GM18520 (cell line): ENCODE measurements at regions not wholly inside any gene's neighbourhood (a gene's known extent, or its start where the extent isn't known, plus 50 kb on each side); places are given as distances from the start of the nearest gene placed in this dataset.
"Not testable (repeated sequence)": the region's sequence is repeated elsewhere in the genome, so short reads cannot be mapped to it uniquely, and the experiment has no call there.

ENCODE experiments used
- ATAC-seq: cut with Tn5 transposase; IDR thresholded peaks from one replicate; pipeline ENCODE4 v1.9.1; 2021; ENCODE audit not compliant: unreplicated experiment

DNA sequence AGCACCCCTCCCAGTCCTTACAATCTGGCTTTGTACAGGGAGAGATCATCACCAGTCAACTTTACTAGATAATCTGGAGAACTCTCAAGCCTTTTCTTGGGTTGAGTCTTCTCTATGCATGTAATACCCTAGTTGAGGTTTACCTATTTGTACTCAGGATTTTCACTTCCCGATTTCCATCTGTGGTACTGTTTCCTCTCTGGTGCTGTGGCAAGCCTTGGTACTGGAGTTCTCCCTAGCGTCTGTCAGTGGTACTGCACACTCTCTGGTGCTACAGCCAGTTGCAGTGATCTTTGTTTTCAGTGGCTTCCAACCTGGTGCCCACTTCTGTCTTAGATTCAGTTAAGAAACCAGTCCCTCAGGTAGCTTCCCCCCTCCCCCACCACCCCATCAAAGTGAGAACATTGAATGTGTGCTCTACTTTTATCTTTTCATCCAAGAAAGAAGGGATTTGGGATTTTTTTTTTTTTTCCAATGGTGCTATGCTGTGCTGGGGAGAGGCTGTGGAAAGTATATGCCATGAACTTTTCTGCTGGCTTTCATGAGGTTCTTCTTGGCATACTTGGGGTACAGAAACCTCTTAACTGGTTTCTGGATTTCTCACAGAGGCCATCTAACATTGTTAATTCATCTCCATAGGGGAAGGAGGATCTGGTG, 69.4 kb upstream of the EVL start:
- ATAC-seq: peak; percentile 96

DNA sequence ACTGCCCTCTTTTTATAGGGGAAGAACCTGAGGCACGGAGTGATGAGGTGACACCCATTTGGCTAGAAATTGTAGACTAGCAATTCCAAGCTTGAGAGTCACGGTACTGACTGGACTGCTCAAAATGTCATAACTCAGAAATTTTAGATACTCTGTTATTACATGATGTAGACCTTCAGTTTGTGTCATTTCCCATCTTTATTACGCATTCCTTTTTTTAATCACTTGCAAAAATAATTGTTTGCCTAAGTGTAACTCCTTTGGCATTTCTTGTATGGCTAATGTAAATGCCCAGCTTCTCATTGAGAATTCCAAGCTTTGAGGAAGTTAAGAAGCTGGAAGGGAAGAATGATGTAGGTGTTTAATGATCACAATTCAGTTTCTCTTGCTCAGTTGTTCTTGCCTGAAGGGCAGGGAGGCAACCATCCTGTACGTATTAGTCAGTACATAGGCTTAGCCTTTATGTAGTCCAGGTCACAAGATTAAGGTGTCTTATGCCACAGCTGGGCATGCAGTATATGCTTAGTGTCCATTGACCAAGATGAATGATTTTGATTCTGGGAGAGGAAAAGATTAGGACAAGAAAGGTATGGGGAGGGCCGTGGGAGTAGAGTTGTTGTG, 68.2 kb upstream of the EVL start:
- ATAC-seq: no peak

DNA sequence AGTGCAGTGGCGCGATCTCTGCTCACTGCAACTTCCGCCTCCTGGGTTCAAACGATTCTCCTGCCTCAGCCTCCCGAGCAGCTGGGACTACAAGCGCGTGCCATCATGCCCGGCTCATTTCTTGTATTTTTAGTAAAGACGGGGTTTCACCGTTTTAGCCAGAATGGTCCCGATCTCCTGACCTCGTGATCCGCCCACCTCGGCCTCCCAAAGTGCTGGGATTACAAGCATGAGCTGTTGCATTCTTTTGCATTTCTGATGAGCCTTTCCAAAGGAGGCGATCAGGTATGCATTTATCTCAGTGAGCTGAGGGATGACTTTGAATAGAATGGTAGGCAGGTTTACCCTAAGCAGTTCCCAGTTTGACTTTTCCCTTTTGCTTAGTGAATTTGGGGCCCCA, 64.8 kb upstream of the EVL start:
- ATAC-seq: not testable (repeated sequence)

DNA sequence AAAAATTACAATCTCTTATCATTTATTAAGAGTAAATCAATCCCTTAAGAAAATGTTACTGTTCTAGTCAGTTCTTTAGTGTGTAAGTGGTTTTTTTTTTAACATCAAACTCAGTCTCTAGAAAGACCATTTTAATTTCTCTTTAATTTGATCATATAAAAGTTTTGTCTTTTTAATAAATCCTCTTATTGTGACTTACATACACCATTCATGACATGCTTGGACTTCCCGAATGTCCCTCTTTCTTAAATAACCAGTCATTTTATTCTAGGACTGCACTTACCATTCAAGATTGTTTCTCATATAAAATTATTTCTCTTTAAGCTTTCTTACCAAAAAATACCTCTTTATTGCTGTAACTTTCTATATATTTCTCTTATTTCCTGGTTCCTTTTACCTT, 60.8 kb upstream of the EVL start:
- no peak for ATAC-seq

- no peak for ATAC-seq
Measured at GRCh38 chr14:100007254-100007653, 58.0 kb upstream of the EVL start.

GRCh38 chr14:100009802-100010201, 55.4 kb upstream of the EVL start:
- not testable (repeated sequence) for ATAC-seq

GRCh38 chr14:100010679-100011078, 54.5 kb upstream of the EVL start:
- no peak for ATAC-seq

GRCh38 chr14:100011628-100012325, 53.4 kb upstream of the EVL start:
- ATAC-seq: no peak

DNA sequence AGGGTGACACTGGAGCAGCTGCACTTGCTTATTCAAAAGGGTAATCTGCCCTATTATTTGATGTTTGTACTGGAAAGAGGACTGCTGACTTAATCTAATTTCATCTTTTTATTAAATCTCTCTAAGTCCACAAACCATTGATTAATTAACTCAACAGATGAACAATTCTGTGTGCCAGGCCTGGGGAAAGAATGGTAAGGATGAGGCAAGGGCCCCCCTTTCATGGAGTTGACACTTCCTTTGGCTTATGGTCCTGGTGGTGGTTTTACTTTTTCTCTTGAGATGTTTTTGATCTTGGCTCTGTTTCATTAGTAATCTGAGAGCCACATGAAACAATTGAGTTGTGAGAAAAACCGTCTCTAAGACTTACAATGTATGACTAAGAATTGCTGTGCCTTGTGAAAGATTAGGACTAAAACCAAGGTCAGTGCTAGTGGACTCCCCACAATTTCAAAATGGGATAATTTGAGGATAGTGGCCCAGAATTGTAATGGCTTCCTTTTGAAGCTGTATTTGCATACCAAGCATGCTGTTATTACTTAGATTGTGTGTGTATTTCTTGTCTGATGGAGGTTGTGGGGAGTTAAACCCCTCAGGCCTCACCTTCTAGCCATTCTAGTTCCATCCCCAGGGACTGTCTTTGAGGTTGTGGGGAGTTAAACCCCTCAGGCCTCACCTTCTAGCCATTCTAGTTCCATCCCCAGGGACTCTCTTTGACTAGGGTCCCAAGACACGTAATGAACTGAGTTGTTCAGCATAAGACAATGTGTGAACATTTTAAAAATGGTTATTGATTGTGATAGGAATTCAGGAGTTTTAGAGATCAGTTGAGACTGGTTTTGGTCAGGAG, 52.5 kb upstream of the EVL start:
- no peak for ATAC-seq

GRCh38 chr14:100015251-100015655, 50.0 kb upstream of the EVL start:
- ATAC-seq: peak; percentile 71
